ENCODE measurements at regions not wholly inside any gene's neighbourhood (a gene's known extent, or its start where the extent isn't known, plus 50 kb on each side); places are given as distances from the start of the nearest gene placed in this dataset.
"Not testable (repeated sequence)": the region's sequence is repeated elsewhere in the genome, so short reads cannot be mapped to it uniquely, and the experiment has no call there.

DNA sequence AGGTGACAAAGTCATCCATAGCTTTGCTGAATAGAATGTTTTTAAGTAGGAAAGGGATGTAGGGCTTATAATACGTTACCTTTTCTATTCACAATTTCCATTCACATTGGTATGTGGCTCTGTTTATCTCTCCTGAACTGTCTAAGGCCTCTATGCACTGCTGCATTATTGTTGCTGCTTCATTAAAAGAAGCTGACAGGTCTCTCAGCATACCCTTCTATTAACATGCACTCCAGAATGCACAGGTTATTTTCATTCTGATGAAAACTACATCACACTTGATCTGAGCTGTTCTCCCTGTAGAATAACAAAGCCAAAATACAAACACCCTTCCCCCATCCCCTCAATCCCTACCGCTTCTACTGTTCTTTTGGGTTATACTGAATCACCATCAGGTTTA lies 399.3 kb downstream of the TBC1D32 start:
- CTCF ChIA-PET: no interaction called here

DNA sequence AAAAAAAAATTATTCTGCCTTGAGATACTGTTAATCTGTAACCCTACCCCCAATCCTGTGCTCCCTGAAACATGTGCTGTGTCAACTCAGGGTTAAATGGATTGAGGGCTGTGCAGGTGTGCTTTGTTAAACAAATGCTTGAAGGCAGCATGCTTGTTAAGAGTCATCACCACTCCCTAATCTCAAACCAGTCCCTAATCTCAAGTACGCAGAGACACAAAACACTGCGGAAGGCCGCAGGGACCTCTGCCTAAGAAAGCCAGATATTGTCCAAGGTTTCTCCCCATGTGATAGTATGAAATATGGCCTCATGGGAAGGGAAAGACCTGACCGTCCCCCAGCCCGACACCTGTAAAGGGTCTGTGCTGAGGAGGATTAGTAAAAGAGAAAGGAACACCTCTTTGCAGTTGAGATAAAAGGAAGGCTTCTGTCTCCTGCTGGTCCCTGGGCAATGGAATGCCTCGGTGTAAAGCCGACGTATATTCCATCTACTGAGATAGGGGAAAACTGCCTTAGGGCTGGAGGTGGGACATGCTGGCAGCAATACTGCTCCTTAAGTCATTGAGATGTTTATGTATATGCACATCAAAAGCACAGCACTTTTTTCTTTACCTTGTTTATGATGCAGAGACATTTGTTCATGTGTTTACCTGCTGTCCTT lies 402.6 kb downstream of the TBC1D32 start:
- POLR2A ChIA-PET; H3K4me3 ChIP-seq (ENCODE audit: low read depth, low read length); CTCF ChIA-PET; H3K27me3 ChIP-seq (ENCODE audit: control insufficient read depth, insufficient read depth, low read length); H3K36me3 ChIP-seq (ENCODE audit: control insufficient read depth, insufficient read depth, low read length); DNase-seq (ENCODE audit: low read depth): not testable (repeated sequence)

More for the DNA sequence above, 399.3 kb downstream of the TBC1D32 start:
- Histone ChIP-seq H3K4me3 (ENCODE audit: low read depth, low read length) (no peak overlapping the region), H3K27me3 (ENCODE audit: control insufficient read depth, insufficient read depth, low read length) (no peaks in the 10 kb centered on the region), H3K36me3 (ENCODE audit: control insufficient read depth, insufficient read depth, low read length) (no peaks in the 10 kb centered on the region)
- POLR2A ChIA-PET: no interaction called here
- TF ChIP-seq, protein P1, sequence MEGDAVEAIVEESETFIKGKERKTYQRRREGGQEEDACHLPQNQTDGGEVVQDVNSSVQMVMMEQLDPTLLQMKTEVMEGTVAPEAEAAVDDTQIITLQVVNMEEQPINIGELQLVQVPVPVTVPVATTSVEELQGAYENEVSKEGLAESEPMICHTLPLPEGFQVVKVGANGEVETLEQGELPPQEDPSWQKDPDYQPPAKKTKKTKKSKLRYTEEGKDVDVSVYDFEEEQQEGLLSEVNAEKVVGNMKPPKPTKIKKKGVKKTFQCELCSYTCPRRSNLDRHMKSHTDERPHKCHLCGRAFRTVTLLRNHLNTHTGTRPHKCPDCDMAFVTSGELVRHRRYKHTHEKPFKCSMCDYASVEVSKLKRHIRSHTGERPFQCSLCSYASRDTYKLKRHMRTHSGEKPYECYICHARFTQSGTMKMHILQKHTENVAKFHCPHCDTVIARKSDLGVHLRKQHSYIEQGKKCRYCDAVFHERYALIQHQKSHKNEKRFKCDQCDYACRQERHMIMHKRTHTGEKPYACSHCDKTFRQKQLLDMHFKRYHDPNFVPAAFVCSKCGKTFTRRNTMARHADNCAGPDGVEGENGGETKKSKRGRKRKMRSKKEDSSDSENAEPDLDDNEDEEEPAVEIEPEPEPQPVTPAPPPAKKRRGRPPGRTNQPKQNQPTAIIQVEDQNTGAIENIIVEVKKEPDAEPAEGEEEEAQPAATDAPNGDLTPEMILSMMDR (IDR thresholded peaks at IDR 0.05; ENCODE audit: insufficient read depth, low read depth, low read length): no peak
- no peak for DNase-seq (ENCODE audit: low read depth)

- H3K36me3 ChIP-seq (ENCODE audit: control insufficient read depth, insufficient read depth, low read length); H3K27me3 ChIP-seq (ENCODE audit: control insufficient read depth, insufficient read depth, low read length); H3K4me3 ChIP-seq (ENCODE audit: low read depth, low read length); POLR2A ChIA-PET; CTCF ChIA-PET; DNase-seq (ENCODE audit: low read depth): not testable (repeated sequence)
Observed at GRCh38 chr6:120930500-120930899, 403.8 kb downstream of the TBC1D32 start.

- CTCF ChIA-PET: no interaction called here
- Histone ChIP-seq H3K27me3 (ENCODE audit: control insufficient read depth, insufficient read depth, low read length) (no peaks in the 10 kb centered on the region), H3K36me3 (ENCODE audit: control insufficient read depth, insufficient read depth, low read length) (no peaks in the 10 kb centered on the region), H3K4me3 (ENCODE audit: low read depth, low read length) (no peak overlapping the region)
- POLR2A ChIA-PET: no interaction called here
- TF ChIP-seq, protein P1 (IDR thresholded peaks at IDR 0.05; ENCODE audit: insufficient read depth, low read depth, low read length): no peak
- no peak for DNase-seq (ENCODE audit: low read depth)
Observed at GRCh38 chr6:120924214-120924613, 410.1 kb downstream of the TBC1D32 start.

- ChIA-PET POLR2A (no interaction called here), CTCF (no interaction called here)
- Histone ChIP-seq H3K36me3 (ENCODE audit: control insufficient read depth, insufficient read depth, low read length) (no peaks in the 10 kb centered on the region), H3K27me3 (ENCODE audit: control insufficient read depth, insufficient read depth, low read length) (no peaks in the 10 kb centered on the region), H3K4me3 (ENCODE audit: low read depth, low read length) (no peak overlapping the region)
- DNase-seq (ENCODE audit: low read depth): no peak
- TF ChIP-seq, protein P1 (IDR thresholded peaks at IDR 0.05; ENCODE audit: insufficient read depth, low read depth, low read length): no peak
Observed at GRCh38 chr6:120918137-120918536, 416.1 kb downstream of the TBC1D32 start.

GRCh38 chr6:120916844-120917243 lies 417.4 kb downstream of the TBC1D32 start:
- no peaks in the 10 kb centered on the region for H3K36me3 ChIP-seq (ENCODE audit: control insufficient read depth, insufficient read depth, low read length)
- no peaks in the 10 kb centered on the region for H3K27me3 ChIP-seq (ENCODE audit: control insufficient read depth, insufficient read depth, low read length)
- DNase-seq (ENCODE audit: low read depth): no peak
- POLR2A ChIA-PET: no interaction called here
- CTCF ChIA-PET: no interaction called here
- TF ChIP-seq, protein P1 (IDR thresholded peaks at IDR 0.05; ENCODE audit: insufficient read depth, low read depth, low read length): no peak
- H3K4me3 ChIP-seq (ENCODE audit: low read depth, low read length): no peak overlapping the region
